Panc1 (cell line): ENCODE measurements at regions not wholly inside any gene's neighbourhood (a gene's known extent, or its start where the extent isn't known, plus 50 kb on each side); places are given as distances from the start of the nearest gene placed in this dataset.

Experiments used
- CTCF ChIP-seq: fragments of 450-650 bp; IDR thresholded peaks from 2 replicates; pipeline ENCODE4 v1.5.1; 2017; ENCODE audit warnings: mild to moderate bottlenecking
- POLR2AphosphoS5 ChIP-seq: IDR thresholded peaks from 2 replicates; pipeline ENCODE4 v1.6.1; 2012; ENCODE audit warnings: mild to moderate bottlenecking, low read depth, low read length, moderate library complexity
- REST ChIP-seq, 2 experiments: IDR thresholded peaks; 2 replicates each; pipeline ENCODE4 v1.6.1; 2011 to 2012; ENCODE audit warnings: low read depth in 2 of 2, control low read depth in 1 of 2, low read length in 1 of 2, mild to moderate bottlenecking in 1 of 2, moderate library complexity in 1 of 2; ENCODE audit not compliant: insufficient read depth in 1 of 2

DNA sequence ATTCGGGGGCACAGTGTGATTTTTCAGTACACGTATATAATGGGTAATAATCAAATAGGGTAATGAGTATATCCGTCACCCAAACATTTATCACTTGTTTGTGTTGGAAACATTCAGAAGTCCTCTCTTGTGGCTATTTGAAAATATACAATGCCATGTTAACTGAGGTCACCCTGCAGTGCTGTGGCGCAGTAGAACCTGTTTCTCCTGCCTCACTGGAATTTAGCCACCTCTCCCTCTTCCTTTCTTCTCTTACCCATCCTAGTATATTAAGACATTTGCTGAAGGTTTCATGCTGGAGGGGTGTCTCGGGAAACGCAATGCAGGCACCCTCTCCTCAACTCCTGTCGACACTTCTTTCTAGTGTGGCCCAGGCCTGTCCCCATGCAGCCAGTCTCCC, 425.3 kb upstream of the MKI67 start:
- TF ChIP-seq CTCF = no peak
- TF ChIP-seq REST (IDR thresholded peaks at IDR 0.05; ENCODE audit: insufficient read depth in 1 of 2, low read depth in 2 of 2, low read length in 1 of 2) = no peak
- no peak for TF ChIP-seq POLR2AphosphoS5
